ENCODE measurements at regions not wholly inside any gene's neighbourhood (a gene's known extent, or its start where the extent isn't known, plus 50 kb on each side); places are given as distances from the start of the nearest gene placed in this dataset.

DNA sequence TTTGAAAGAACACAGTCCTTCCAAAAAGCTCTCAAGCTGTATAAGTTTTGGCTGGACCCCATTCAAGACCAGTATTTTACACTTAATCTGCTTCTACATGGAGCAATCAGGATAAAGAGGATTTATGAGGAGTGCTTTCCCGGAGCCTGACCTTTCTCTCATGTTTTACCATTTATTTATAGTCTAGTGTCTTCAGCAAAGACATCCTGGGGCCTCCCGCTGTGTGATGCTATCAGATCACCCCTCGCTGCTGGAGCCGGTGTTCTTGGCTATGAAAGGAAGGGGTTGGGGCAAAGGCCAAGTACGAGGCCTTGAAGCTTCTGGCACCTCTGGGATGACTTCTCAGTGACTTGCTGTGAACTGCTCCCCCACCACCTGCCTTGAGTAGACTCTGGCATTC lies 189.6 kb downstream of the ADAMTS15 start:
- TF ChIP-seq POLR2AphosphoS5 (IDR thresholded peaks at IDR 0.05) (peak; percentile 52), POLR2A (IDR thresholded peaks at IDR 0.05) (no peak), CTCF (IDR thresholded peaks at IDR 0.05) (no peak), EP300 (IDR thresholded peaks at IDR 0.05) (no peak)
- H3K36me3 ChIP-seq: no peaks in the 10 kb centered on the region
- H3K4me3 ChIP-seq: no peak overlapping the region
- no peaks in the 10 kb centered on the region for H3K9me3 ChIP-seq
- H3K4me1 ChIP-seq: peaks cover 7 to 59% (median 12%) of the 10 kb centered on the region in 3 donors
- no peaks in the 10 kb centered on the region for H3K27me3 ChIP-seq
- no peak for ATAC-seq
- 47 to 48% methylated on average over 3 to 4 of the region's 5 CpGs for WGBS, 2 donors (ENCODE audit: low coverage in 1 of 2)
- no peak overlapping the region for H3K27ac ChIP-seq

- H3K4me1 ChIP-seq: peaks cover 7 to 56% (median 12%) of the 10 kb centered on the region in 3 donors
- ATAC-seq: no peak
- H3K4me3 ChIP-seq: no peak overlapping the region
- TF ChIP-seq POLR2AphosphoS5 (IDR thresholded peaks at IDR 0.05) (no peak), EP300 (IDR thresholded peaks at IDR 0.05) (no peak), CTCF (IDR thresholded peaks at IDR 0.05) (no peak), POLR2A (IDR thresholded peaks at IDR 0.05) (no peak)
- no peaks in the 10 kb centered on the region for H3K36me3 ChIP-seq
- no peaks in the 10 kb centered on the region for H3K27me3 ChIP-seq
- no peaks in the 10 kb centered on the region for H3K9me3 ChIP-seq
- WGBS, 2 donors (ENCODE audit: low coverage in 1 of 2): 95% methylated on average over 3 of the region's 3 CpGs; no CpG with 5 or more reads in 1 of the 2 donors
- H3K27ac ChIP-seq: no peak overlapping the region
Observed at GRCh38 chr11:130638624-130639023, 190.2 kb downstream of the ADAMTS15 start.

- Histone ChIP-seq H3K4me3 (no peak overlapping the region), H3K27me3 (no peaks in the 10 kb centered on the region), H3K4me1 (peaks cover 7 to 53% (median 12%) of the 10 kb centered on the region in 3 donors), H3K36me3 (no peaks in the 10 kb centered on the region), H3K27ac (no peak overlapping the region), H3K9me3 (no peaks in the 10 kb centered on the region)
- ATAC-seq: no peak
- TF ChIP-seq POLR2AphosphoS5 (IDR thresholded peaks at IDR 0.05) (no peak), EP300 (IDR thresholded peaks at IDR 0.05) (no peak)
- WGBS, 2 donors (ENCODE audit: low coverage in 1 of 2): 97 to 100% methylated on average over 2 of the region's 2 CpGs
Observed at GRCh38 chr11:130639369-130639768, 190.9 kb downstream of the ADAMTS15 start.

DNA sequence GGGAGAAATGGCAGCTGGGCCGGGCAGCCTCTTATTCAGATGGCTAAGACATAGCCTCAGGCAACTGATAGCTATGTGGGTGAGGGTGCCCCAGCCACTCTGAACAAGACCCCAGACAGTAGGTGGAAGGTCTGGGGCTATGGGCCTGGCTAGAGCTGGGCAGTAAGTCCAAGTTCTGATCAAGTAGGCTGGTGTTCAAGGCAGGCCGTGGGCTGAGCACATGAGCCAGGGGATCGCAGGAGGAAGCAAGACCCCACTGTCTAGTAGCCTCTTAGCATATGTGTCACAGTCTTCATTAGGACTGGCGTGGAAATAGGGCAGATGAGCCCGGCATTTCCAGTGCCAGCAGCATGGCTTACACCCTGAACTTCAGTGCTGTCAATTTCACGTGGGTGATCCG lies 192.1 kb downstream of the ADAMTS15 start:
- 90 to 100% methylated on average over 2 to 6 of the region's 7 CpGs for WGBS, 2 donors (ENCODE audit: low coverage in 1 of 2)
- no peaks in the 10 kb centered on the region for H3K27me3 ChIP-seq
- no peaks in the 10 kb centered on the region for H3K36me3 ChIP-seq
- no peak overlapping the region for H3K27ac ChIP-seq
- no peak for ATAC-seq
- no peak overlapping the region for H3K4me3 ChIP-seq
- H3K9me3 ChIP-seq: no peaks in the 10 kb centered on the region
- no peak for TF ChIP-seq POLR2A (IDR thresholded peaks at IDR 0.05)
- H3K4me1 ChIP-seq: peaks cover 7 to 49% (median 12%) of the 10 kb centered on the region in 3 donors

- WGBS, 2 donors (ENCODE audit: low coverage in 1 of 2): 72 to 83% methylated on average over 3 of the region's 3 CpGs
- no peak for TF ChIP-seq CTCF (IDR thresholded peaks at IDR 0.05)
- TF ChIP-seq POLR2AphosphoS5 (IDR thresholded peaks at IDR 0.05): no peak
- no peak for TF ChIP-seq POLR2A (IDR thresholded peaks at IDR 0.05)
- TF ChIP-seq EP300 (IDR thresholded peaks at IDR 0.05): no peak
- Histone ChIP-seq H3K36me3 (no peaks in the 10 kb centered on the region), H3K4me1 (peaks cover 0 to 41% (median 5%) of the 10 kb centered on the region in 3 donors), H3K4me3 (no peak overlapping the region), H3K9me3 (no peaks in the 10 kb centered on the region), H3K27ac (no peak overlapping the region), H3K27me3 (no peaks in the 10 kb centered on the region)
- no peak for ATAC-seq
Observed at GRCh38 chr11:130641876-130642275, 193.4 kb downstream of the ADAMTS15 start.

GRCh38 chr11:130642994-130643393 lies 194.5 kb downstream of the ADAMTS15 start:
- Histone ChIP-seq H3K27me3 (no peaks in the 10 kb centered on the region), H3K36me3 (no peaks in the 10 kb centered on the region), H3K4me1 (peaks cover 0 to 40% (median 0%) of the 10 kb centered on the region in 3 donors), H3K4me3 (no peak overlapping the region), H3K27ac (no peak overlapping the region), H3K9me3 (no peaks in the 10 kb centered on the region)
- WGBS, 2 donors (ENCODE audit: low coverage in 1 of 2): 80% methylated on average over 1 of the region's 1 CpG; no CpG with 5 or more reads in 1 of the 2 donors
- no peak for TF ChIP-seq EP300 (IDR thresholded peaks at IDR 0.05)
- no peak for ATAC-seq
